H9 (cell line): ENCODE measurements at regions not wholly inside any gene's neighbourhood (a gene's known extent, or its start where the extent isn't known, plus 50 kb on each side); places are given as distances from the start of the nearest gene placed in this dataset.

ENCODE experiments used
- DNase-seq: peaks from one replicate; pipeline ENCODE4 v3.0.0-alpha.2; 2017
- H2AFZ ChIP-seq: one replicate; pipeline ENCODE4 v1.6.1; 2013; ENCODE audit warnings: mild to moderate bottlenecking, low read length, control low read depth, moderate library complexity
- H2AK5ac ChIP-seq: 2 replicates; pipeline ENCODE4 v1.6.1; 2013; ENCODE audit warnings: low read length, control low read depth, mixed read lengths; ENCODE audit not compliant: insufficient read length
- H2BK120ac ChIP-seq: one replicate; pipeline ENCODE4 v1.6.1; 2013; ENCODE audit warnings: low read depth, mild to moderate bottlenecking, low read length, control low read depth, inconsistent platforms; ENCODE audit not compliant: poor library complexity, severe bottlenecking
- H2BK12ac ChIP-seq: 2 replicates; pipeline ENCODE4 v1.6.1; 2013; ENCODE audit warnings: low read length, control low read depth, mixed read lengths, low read depth; ENCODE audit not compliant: insufficient read length
- H2BK15ac ChIP-seq: 2 replicates; pipeline ENCODE4 v1.6.1; 2013; ENCODE audit warnings: low read depth, low read length, control low read depth
- H2BK20ac ChIP-seq: one replicate; pipeline ENCODE4 v1.6.1; 2013; ENCODE audit warnings: low read depth, mild to moderate bottlenecking, low read length, control low read depth, inconsistent platforms; ENCODE audit not compliant: poor library complexity, severe bottlenecking
- H2BK5ac ChIP-seq: 2 replicates; pipeline ENCODE4 v1.6.1; 2013; ENCODE audit warnings: low read length, control low read depth, mixed read lengths; ENCODE audit not compliant: insufficient read length
- H3K14ac ChIP-seq: 2 replicates; pipeline ENCODE4 v1.6.1; 2013; ENCODE audit warnings: low read length, control low read depth; ENCODE audit not compliant: insufficient read depth
- H3K18ac ChIP-seq: 2 replicates; pipeline ENCODE4 v1.6.1; 2013; ENCODE audit warnings: low read depth, mild to moderate bottlenecking, mixed read lengths, low read length, control low read depth; ENCODE audit not compliant: insufficient read length
- H3K23ac ChIP-seq: 2 replicates; pipeline ENCODE4 v1.6.1; 2013; ENCODE audit warnings: low read length, control low read depth, mixed read lengths, low read depth; ENCODE audit not compliant: insufficient read length
- H3K23me2 ChIP-seq: 2 replicates; pipeline ENCODE4 v1.6.1; 2013; ENCODE audit warnings: low read depth, mild to moderate bottlenecking, mixed read lengths, low read length, control low read depth; ENCODE audit not compliant: insufficient read length, poor library complexity, severe bottlenecking
- H3K27ac ChIP-seq: 2 replicates; pipeline ENCODE4 v1.5.1; 2013; ENCODE audit warnings: low read length, control low read depth, mixed read lengths, low read depth; ENCODE audit not compliant: insufficient read length
- H3K27me3 ChIP-seq: 2 replicates; pipeline ENCODE4 v1.6.1; 2013; ENCODE audit warnings: low read length, control low read depth, inconsistent platforms; ENCODE audit not compliant: insufficient read depth
- H3K4ac ChIP-seq: 2 replicates; pipeline ENCODE4 v1.6.1; 2013; ENCODE audit warnings: low read depth, mild to moderate bottlenecking, control low read depth, inconsistent platforms, low read length, moderate library complexity
- H3K4me1 ChIP-seq: 2 replicates; pipeline ENCODE4 v1.6.1; 2013; ENCODE audit warnings: low read length, control low read depth, inconsistent platforms; ENCODE audit not compliant: insufficient read depth
- H3K4me2 ChIP-seq: 2 replicates; pipeline ENCODE4 v1.6.1; 2013; ENCODE audit warnings: low read length, control low read depth, mixed read lengths; ENCODE audit not compliant: insufficient read length, insufficient read depth
- H3K56ac ChIP-seq: 2 replicates; pipeline ENCODE4 v1.6.1; 2013; ENCODE audit warnings: low read depth, mild to moderate bottlenecking, mixed read lengths, low read length, control low read depth; ENCODE audit not compliant: insufficient read length
- H3K79me1 ChIP-seq: 2 replicates; pipeline ENCODE4 v1.6.1; 2013; ENCODE audit warnings: low read depth, mild to moderate bottlenecking, moderate library complexity, low read length, control low read depth, inconsistent platforms; ENCODE audit not compliant: insufficient read depth, poor library complexity, severe bottlenecking
- H3K79me2 ChIP-seq: 2 replicates; pipeline ENCODE4 v1.6.1; 2013; ENCODE audit warnings: low read length, control low read depth, inconsistent platforms; ENCODE audit not compliant: insufficient read depth
- H3K9ac ChIP-seq: 2 replicates; pipeline ENCODE4 v1.6.1; 2013; ENCODE audit warnings: low read length, control low read depth, mixed read lengths; ENCODE audit not compliant: insufficient read length; ENCODE audit errors: extremely low read depth
- H3K9me3 ChIP-seq: one replicate; pipeline ENCODE4 v1.6.1; 2013; ENCODE audit warnings: low read depth, low read length, inconsistent platforms; ENCODE audit not compliant: control insufficient read depth
- H3T11ph ChIP-seq: one replicate; pipeline ENCODE4 v1.6.1; 2013; ENCODE audit warnings: mild to moderate bottlenecking, low read length, control low read depth, inconsistent platforms
- H4K20me1 ChIP-seq: one replicate; pipeline ENCODE4 v1.6.1; 2013; ENCODE audit not compliant: control insufficient read depth, insufficient read length, insufficient read depth
- H4K5ac ChIP-seq: 2 replicates; pipeline ENCODE4 v1.6.1; 2013; ENCODE audit warnings: low read depth, mild to moderate bottlenecking, mixed read lengths, low read length, control low read depth; ENCODE audit not compliant: insufficient read length
- H4K8ac ChIP-seq: replicated peaks from 2 replicates; pipeline ENCODE4 v1.6.1; 2013; ENCODE audit warnings: low read length, control low read depth, mixed read lengths, low read depth; ENCODE audit not compliant: insufficient read length
- H4K91ac ChIP-seq: 2 replicates; pipeline ENCODE4 v1.6.1; 2013; ENCODE audit warnings: low read depth, mild to moderate bottlenecking, moderate library complexity, mixed read lengths, low read length, control low read depth; ENCODE audit not compliant: insufficient read length
- H3K27ac Mint-ChIP-seq, 3 experiments: 2 replicates in 2 of 3; 3 replicates in 1 of 3; pipeline ENCODE4 v1.8.0; 2020 to 2021; ENCODE audit warnings: mixed read lengths in 3 of 3, mild to moderate bottlenecking in 1 of 3, moderate library complexity in 1 of 3
- H3K27me3 Mint-ChIP-seq: 2 replicates; pipeline ENCODE4 v1.8.0; 2021; ENCODE audit warnings: low read depth, mild to moderate bottlenecking, moderate library complexity, mixed read lengths
- H3K36me3 Mint-ChIP-seq, 3 experiments: 2 replicates in 2 of 3; 3 replicates in 1 of 3; pipeline ENCODE4 v1.8.0; 2020 to 2021; ENCODE audit warnings: low read depth in 3 of 3, mixed read lengths in 3 of 3; ENCODE audit not compliant: insufficient read depth in 1 of 3
- H3K4me1 Mint-ChIP-seq, 2 experiments: 2 replicates each; pipeline ENCODE4 v1.8.0; 2020; ENCODE audit warnings: mixed read lengths in 2 of 2
- H3K4me3 Mint-ChIP-seq, 2 experiments: 2 replicates in 1 of 2; 3 replicates in 1 of 2; pipeline ENCODE4 v1.8.0; 2020 to 2021; ENCODE audit warnings: mild to moderate bottlenecking in 2 of 2, mixed read lengths in 2 of 2, moderate library complexity in 1 of 2
- H3K9me3 Mint-ChIP-seq, 2 experiments: 2 replicates in 1 of 2; 3 replicates in 1 of 2; pipeline ENCODE4 v1.8.0; 2020; ENCODE audit warnings: mild to moderate bottlenecking in 2 of 2, mixed read lengths in 2 of 2, moderate library complexity in 1 of 2
- CTCF ChIP-seq: fragments of 200-600 bp; sonication (generic); conservative IDR thresholded peaks from 3 replicates; pipeline ENCODE4 v1.8.0; 2021; ENCODE audit warnings: antibody characterized with exemption, mild to moderate bottlenecking
- WGBS: extraction: QIAGEN DNeasy Blood & Tissue Kit; methylation state at CpG from one replicate; pipeline ENCODE4 v1.1.7; 2013; ENCODE audit warnings: missing lambda C conversion rate, low lambda C conversion rate, mixed read lengths; ENCODE audit not compliant: insufficient read length; ENCODE audit errors: extremely low coverage; 5-methylcytosine and 5-hydroxymethylcytosine counted together

DNA sequence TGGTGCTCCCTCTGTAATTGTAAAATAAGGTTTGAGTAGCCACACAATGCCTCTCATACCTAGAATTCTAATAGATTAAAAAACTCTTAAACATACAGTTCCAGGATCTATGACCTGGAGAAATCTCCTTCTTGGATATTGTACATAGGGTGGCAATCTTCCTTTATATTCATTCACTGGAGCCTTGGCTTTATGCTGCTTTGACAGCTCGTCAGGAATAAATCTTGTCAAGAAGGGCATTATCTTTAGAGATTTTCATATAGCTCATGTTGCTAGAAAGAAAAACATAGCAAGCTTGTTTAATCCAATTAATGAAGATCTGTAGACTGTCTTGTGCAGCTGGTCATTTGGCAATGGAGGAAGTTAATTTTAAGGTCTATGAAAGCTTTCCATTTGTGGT lies 131.1 kb downstream of the PYDC2 start:
- H3K27ac ChIP-seq = no peak overlapping the region
- WGBS = no CpG with 5 or more reads among the region's 1 CpG
- no peak for DNase-seq
- H3K79me2 ChIP-seq = no peaks in the 10 kb centered on the region
- no peak overlapping the region for H4K5ac ChIP-seq
- H2AFZ ChIP-seq = no peak overlapping the region
- no peak overlapping the region for H2BK12ac ChIP-seq
- H3K4ac ChIP-seq = no peak overlapping the region
- H4K8ac ChIP-seq = no peak overlapping the region
- no peaks in the 10 kb centered on the region for H3K27me3 ChIP-seq
- H3K4me2 ChIP-seq = no peak overlapping the region
- H4K20me1 ChIP-seq = no peaks in the 10 kb centered on the region
- no peak overlapping the region for H3K18ac ChIP-seq
- H2BK120ac ChIP-seq = no peak overlapping the region
- Mint-ChIP-seq H3K4me3 (no peak overlapping the region), H3K4me1 (peaks cover 0 to 5% of the 10 kb centered on the region in 2 experiments; a peak in 1 of 4 replicates), H3K27me3 (no peaks in the 10 kb centered on the region), H3K9me3 (no peaks in the 10 kb centered on the region), H3K36me3 (no peaks in the 10 kb centered on the region), H3K27ac (no peak overlapping the region)
- no peak overlapping the region for H2AK5ac ChIP-seq
- H4K91ac ChIP-seq = no peak overlapping the region
- H3K23ac ChIP-seq = no peak overlapping the region
- H3K4me1 ChIP-seq = no peaks in the 10 kb centered on the region
- no peaks in the 10 kb centered on the region for H3K79me1 ChIP-seq
- H2BK20ac ChIP-seq = no peak overlapping the region
- no peak overlapping the region for H2BK5ac ChIP-seq
- TF ChIP-seq CTCF = no peak
- H2BK15ac ChIP-seq = no peak overlapping the region
- no peaks in the 10 kb centered on the region for H3K9me3 ChIP-seq
- no peak overlapping the region for H3K56ac ChIP-seq
- no peak overlapping the region for H3K9ac ChIP-seq
- no peak overlapping the region for H3K14ac ChIP-seq
- H3T11ph ChIP-seq = no peak overlapping the region
- no peaks in the 10 kb centered on the region for H3K23me2 ChIP-seq
